ENCODE measurements at regions not wholly inside any gene's neighbourhood (a gene's known extent, or its start where the extent isn't known, plus 50 kb on each side); places are given as distances from the start of the nearest gene placed in this dataset.

DNA sequence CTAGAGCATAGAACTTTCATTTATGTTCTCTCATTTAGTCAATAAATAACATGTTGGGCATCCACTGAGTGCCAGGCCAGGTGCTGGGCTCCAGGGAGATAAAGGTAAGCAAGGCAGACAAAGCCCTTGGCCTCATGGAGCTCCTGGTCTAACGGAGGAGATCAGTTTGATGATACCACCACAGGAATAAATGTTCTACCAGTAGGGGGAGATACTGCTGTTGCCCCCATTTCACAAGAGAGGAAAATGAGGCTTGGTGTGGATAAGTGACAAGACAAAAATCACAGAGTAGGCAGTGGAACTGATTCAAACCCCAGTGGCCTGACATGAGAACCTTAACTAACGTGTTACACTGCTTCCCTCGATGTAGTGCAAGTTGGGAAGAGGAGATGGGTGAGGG, 80.4 kb upstream of the ERCC4 start:
- TF ChIP-seq ZNF230 (CRISPR knock-in tag; IDR thresholded peaks at IDR 0.05) = no peak
- TF ChIP-seq GPN1 (CRISPR knock-in tag; IDR thresholded peaks at IDR 0.05; ENCODE audit: borderline replicate concordance) = no peak
- peak; percentile 44 for TF ChIP-seq CTCF (CRISPR knock-in tag; IDR thresholded peaks at IDR 0.05)
- TF ChIP-seq SNAI1 (CRISPR knock-in tag; IDR thresholded peaks at IDR 0.05; ENCODE audit: borderline replicate concordance) = no peak
- no peak for TF ChIP-seq FOSL2 (CRISPR knock-in tag; IDR thresholded peaks at IDR 0.05)
- TF ChIP-seq ISX (CRISPR knock-in tag; conservative IDR thresholded peaks at IDR 0.05) = no peak
- TF ChIP-seq HOXA7 (CRISPR knock-in tag; IDR thresholded peaks at IDR 0.05) = no peak
- TF ChIP-seq, protein P1, sequence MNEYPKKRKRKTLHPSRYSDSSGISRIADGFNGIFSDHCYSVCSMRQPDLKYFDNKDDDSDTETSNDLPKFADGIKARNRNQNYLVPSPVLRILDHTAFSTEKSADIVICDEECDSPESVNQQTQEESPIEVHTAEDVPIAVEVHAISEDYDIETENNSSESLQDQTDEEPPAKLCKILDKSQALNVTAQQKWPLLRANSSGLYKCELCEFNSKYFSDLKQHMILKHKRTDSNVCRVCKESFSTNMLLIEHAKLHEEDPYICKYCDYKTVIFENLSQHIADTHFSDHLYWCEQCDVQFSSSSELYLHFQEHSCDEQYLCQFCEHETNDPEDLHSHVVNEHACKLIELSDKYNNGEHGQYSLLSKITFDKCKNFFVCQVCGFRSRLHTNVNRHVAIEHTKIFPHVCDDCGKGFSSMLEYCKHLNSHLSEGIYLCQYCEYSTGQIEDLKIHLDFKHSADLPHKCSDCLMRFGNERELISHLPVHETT (CRISPR knock-in tag; conservative IDR thresholded peaks at IDR 0.05) = no peak
- TF ChIP-seq HDAC2 (CRISPR knock-in tag; IDR thresholded peaks at IDR 0.05) = no peak
- no peak for TF ChIP-seq ZNF138 (CRISPR knock-in tag; IDR thresholded peaks at IDR 0.05; ENCODE audit: low read depth)
- TF ChIP-seq EP300 (IDR thresholded peaks at IDR 0.05; ENCODE audit: low read depth in 2 of 2, low read length in 2 of 2) = no peak
- no peak for TF ChIP-seq EP300 (CRISPR knock-in tag; IDR thresholded peaks at IDR 0.05; ENCODE audit: borderline replicate concordance)
- no peak for TF ChIP-seq ZBTB7A (CRISPR knock-in tag; IDR thresholded peaks at IDR 0.05)
- TF ChIP-seq RAD21 (CRISPR knock-in tag; IDR thresholded peaks at IDR 0.05) = no peak
